ENCODE measurements at regions not wholly inside any gene's neighbourhood (a gene's known extent, or its start where the extent isn't known, plus 50 kb on each side); places are given as distances from the start of the nearest gene placed in this dataset.

GRCh38 chr3:24765399-24765798, 270.7 kb upstream of the THRB start (continued):
- TF ChIP-seq, protein P1, sequence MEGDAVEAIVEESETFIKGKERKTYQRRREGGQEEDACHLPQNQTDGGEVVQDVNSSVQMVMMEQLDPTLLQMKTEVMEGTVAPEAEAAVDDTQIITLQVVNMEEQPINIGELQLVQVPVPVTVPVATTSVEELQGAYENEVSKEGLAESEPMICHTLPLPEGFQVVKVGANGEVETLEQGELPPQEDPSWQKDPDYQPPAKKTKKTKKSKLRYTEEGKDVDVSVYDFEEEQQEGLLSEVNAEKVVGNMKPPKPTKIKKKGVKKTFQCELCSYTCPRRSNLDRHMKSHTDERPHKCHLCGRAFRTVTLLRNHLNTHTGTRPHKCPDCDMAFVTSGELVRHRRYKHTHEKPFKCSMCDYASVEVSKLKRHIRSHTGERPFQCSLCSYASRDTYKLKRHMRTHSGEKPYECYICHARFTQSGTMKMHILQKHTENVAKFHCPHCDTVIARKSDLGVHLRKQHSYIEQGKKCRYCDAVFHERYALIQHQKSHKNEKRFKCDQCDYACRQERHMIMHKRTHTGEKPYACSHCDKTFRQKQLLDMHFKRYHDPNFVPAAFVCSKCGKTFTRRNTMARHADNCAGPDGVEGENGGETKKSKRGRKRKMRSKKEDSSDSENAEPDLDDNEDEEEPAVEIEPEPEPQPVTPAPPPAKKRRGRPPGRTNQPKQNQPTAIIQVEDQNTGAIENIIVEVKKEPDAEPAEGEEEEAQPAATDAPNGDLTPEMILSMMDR (IDR thresholded peaks at IDR 0.05; ENCODE audit: control extremely low read depth in 1 of 3, insufficient read depth in 1 of 3, low read depth in 1 of 3, low read length in 3 of 3): no peak
- no peak for TF ChIP-seq RXRA (IDR thresholded peaks at IDR 0.05; ENCODE audit: insufficient read depth, low read depth, low read length)

Measured in H1 (cell line).